Tongue (tissue), 1 donor: ENCODE measurements at regions not wholly inside any gene's neighbourhood (a gene's known extent, or its start where the extent isn't known, plus 50 kb on each side); places are given as distances from the start of the nearest gene placed in this dataset.
"Not testable (repeated sequence)": the region's sequence is repeated elsewhere in the genome, so short reads cannot be mapped to it uniquely, and the experiment has no call there.

Experiments used
- DNase-seq: peaks from one replicate; pipeline ENCODE4 v3.0.0-alpha.2; 2015

DNA sequence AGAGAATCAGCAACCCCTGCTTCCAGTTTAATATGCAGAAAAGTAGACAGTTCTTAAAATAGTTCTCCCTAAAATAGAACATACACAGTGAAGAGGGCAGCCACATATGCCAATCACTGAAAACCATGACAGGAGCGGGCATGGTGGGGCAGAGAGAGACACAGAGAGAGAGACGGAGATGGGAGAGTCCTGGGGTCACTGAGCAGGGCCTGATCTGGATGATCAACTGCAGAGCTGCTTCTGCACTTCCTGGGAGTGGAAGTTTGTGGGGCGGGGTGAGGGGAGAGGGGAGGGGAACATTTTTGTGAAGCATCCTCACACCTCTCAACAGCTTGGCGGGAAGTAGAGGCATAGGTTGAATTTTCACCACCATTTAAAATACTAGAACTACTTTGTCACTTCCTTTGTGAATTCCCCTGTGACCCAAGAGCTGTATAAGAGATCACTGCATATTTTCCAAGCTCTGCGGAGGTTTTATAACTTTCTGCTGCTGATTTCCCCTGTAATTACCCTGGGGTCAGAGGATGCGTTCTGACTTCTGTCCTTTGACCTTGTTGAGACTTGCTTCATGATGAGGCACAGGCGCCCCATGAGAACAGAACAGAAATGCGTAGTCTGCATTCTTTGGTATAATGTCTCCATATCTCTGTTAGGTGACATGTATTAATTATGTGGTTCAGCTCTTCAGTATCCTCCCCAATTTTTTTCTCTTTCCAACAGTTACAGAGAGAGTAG, 419.4 kb downstream of the BRD1 start:
- DNase-seq: no peak

DNA sequence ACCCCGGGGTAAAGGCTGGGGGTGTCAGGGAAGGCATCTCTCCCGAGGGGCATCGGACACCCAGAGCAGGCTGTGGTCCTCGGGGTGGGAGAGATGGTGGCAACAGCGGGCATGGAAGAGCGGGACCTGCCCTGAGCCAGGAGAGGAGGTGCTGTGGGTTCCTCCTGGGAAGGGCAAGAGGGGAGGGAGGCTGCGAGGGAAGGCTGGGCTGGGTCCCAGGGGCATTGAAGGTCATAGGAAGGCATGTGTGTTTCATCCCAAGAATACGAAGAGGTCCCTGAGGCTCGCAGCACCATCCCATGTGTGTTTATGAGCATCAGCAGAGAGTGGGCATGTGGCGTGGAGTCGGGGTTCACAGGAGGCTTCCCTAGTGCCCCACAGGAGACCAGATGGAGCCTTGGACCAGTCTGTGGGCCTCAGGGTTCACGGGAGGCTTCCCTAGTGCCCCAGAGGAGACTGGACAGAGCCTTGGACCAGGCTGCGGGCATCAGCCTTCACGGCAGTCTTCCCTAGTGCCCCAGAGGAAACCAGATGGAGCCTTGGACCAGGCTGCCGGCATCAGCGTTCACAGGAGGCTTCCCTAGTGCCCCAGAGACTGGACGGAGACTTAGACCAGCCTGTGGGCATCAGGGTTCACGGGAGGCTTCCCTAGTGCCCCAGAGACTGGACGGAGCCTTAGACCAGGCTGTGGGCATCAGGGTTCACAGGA, 420.6 kb downstream of the BRD1 start:
- DNase-seq: no peak

DNA sequence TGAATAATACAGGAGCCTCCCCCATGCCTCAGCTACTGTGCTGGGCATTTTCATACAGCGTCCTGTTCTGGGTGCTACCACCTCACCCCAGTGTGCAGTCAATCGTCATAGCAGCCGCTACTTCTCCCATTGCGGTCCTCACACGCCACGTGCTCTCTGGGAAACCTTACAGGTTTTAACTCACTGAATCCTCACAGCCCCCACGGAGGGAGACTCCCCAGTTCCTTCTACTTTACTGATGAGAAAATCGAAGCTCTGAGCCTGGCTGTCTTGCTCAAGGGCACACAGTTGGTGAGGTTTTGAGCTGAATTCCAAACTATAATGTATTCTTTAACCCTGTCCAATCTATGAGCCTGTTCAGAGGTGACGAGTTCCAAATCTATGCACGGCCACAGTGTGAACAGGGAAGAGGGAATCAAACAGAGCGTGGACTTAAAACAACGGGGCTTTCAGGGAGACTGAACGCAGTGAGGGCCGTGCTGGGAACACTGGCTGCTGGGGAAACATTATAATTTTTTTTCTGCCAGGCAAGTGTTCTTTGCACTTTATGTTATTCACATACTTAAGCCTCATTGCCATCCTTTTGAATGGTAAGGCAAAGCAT, 421.5 kb downstream of the BRD1 start:
- no peak for DNase-seq

DNA sequence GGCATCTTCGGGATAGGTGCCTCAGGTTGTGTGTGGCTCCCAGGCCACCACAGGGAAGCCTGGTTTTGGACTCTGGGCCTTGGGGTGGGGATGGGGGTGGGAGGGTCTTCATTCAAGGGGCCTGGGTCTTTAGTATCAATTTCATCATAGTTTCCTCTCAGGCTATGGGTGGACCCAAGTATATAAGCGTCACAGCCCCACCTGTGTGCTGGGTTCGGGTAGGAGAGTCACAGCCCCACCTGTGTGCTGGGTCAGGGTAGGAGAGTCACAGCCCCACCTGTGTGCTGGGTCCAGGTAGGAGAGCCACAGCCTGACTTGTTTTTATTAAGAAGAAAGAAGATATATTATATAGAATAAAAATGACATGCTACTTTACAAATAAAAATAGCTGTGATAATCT, 422.1 kb downstream of the BRD1 start:
- DNase-seq: no peak

DNA sequence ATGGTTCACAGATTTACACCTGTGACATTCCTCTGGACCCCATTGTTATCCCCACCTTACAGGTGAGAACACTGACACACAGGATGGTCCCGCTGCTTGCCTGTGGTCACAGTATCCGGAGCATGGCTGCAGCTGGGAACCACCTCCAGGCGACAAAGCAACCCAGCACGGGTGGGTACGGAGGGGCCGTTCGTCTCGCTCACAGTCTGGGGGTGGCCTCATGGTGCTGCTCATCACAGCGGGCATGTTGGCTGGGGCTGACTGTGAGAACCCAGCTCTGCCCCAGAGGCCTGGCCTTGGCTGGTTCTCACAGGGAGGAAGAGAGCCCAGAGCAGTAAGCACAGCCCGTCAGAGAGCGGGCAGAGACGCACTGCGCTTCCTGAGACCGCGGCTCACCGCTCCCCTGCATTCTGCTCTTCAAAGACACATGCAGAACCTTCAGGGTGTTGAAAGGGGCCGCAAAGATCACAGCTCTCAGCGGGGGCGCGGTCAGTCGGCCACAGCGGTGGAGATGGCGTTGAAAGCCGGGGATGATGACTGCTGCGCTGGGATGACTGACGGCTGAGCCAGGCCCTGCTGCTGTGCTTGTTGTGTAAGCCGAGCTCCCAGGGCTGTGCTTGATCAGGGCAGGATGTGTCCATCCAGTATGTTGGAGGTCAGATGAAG, 423.0 kb downstream of the BRD1 start:
- no peak for DNase-seq

DNA sequence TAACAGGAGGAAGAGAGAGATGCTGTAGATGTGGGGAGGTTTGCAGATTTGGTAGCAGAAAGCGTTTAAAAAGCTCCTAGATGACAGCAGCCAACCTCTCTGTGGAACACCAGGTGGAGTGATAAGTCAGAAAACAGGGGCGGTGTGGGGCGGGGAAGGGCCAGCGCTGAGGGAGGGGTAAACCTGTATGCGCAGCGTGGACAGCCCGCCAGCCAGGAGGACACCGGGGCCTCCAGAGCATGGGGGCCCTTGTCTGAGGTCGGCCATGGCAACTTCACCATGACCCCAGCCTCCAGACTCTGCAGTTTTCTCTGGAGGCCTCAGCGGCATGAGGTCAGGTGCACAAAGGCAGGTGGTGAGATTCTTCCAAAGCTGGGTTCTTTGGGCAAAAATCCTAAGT, 423.7 kb downstream of the BRD1 start:
- no peak for DNase-seq

GRCh38 chr22:49403102-49403501, 424.6 kb downstream of the BRD1 start:
- DNase-seq: no peak

- no peak for DNase-seq
These were observed 425.5 kb downstream of the BRD1 start for GRCh38 chr22:49402169-49402568.

GRCh38 chr22:49400941-49401598, 426.6 kb downstream of the BRD1 start:
- DNase-seq: no peak

DNA sequence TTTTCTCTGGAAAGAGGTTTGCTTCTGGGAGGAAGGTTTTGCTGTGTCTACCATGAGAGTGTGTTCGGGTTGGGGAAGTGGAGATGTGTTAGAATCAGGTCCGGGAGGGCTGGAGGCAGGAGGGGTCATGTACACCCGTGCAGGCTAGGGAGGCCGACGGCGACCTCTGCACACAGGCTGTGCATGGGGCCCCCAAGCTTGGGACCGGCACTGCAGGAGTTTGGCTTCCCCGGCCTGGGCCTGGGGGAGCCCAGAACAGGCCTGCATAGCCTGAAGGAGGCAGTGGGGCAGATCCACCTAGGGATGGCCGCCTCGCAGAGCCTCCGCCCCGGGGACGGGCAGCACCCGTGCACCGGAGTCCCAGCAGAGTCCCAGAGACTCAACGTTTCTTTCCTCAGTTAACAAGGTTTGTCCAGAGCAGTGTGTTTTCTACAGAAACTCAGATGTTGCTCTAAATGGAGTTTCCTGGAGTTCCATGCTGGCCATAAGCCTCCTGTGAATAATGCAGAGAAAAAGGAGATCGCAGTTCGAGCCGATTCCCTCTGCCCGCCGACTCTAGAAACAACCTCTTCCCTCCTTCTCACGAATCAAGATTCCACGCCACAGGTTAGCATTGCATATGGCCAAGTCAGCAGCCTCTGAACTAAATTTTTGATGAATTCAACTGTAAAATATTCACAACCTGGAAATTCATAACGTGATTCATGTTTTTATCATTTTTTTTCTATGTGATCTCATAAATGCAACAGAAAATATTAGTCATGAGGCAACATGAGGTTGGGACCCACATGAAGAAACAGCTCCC, 427.3 kb downstream of the BRD1 start:
- no peak for DNase-seq

GRCh38 chr22:49398646-49399045, 429.0 kb downstream of the BRD1 start:
- no peak for DNase-seq

- no peak for DNase-seq
These were observed 429.6 kb downstream of the BRD1 start for GRCh38 chr22:49398115-49398514.

- DNase-seq: no peak
These were observed 430.9 kb downstream of the BRD1 start for GRCh38 chr22:49396817-49397216.

GRCh38 chr22:49395617-49396016, 432.1 kb downstream of the BRD1 start:
- DNase-seq: no peak

- not testable (repeated sequence) for DNase-seq
These were observed 432.6 kb downstream of the BRD1 start for GRCh38 chr22:49395062-49395461.

- DNase-seq: no peak
These were observed 433.4 kb downstream of the BRD1 start for GRCh38 chr22:49394116-49394785.

- DNase-seq: no peak
These were observed 434.1 kb downstream of the BRD1 start for GRCh38 chr22:49393526-49393925.

- no peak for DNase-seq
These were observed 434.7 kb downstream of the BRD1 start for GRCh38 chr22:49392841-49393510.

DNA sequence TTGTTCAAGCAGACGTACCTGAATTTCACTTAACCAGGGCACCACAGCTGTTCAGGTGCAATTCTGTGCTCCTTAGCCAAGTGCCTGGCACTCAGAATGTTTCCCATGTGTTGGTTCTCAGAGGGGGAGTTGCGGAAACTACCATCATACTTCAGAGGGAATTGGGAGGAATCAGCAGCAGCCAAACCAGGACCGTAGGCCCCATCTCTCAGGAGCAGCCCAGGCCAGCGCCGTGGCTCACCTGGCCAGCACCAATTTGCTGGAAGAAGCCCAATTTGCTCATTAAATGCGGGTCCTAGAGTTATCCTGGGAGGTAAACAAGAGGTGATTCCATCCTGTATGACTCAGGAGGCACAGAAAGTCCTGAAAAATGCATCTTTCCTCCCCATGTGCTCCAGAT, 435.4 kb downstream of the BRD1 start:
- no peak for DNase-seq

DNA sequence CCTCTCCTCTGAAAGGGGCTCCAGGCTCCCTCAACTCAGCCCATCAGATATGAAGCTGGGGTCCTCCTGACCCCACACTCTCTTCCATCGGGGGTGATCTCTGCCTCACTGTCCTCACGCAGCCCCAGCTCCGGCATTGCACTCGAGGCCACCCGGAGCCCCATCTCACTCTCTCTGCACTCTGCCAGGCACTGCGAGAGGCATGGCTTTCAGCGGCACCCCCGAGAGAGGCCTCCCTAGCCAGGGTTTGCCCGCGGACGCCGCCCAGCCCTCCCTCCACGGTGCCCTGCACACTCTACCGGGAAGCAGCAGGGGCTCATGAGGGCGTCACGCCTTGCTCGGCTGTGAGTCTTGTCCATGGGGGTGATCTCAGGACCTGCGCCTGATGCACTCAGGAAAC, 436.2 kb downstream of the BRD1 start:
- DNase-seq: no peak

DNA sequence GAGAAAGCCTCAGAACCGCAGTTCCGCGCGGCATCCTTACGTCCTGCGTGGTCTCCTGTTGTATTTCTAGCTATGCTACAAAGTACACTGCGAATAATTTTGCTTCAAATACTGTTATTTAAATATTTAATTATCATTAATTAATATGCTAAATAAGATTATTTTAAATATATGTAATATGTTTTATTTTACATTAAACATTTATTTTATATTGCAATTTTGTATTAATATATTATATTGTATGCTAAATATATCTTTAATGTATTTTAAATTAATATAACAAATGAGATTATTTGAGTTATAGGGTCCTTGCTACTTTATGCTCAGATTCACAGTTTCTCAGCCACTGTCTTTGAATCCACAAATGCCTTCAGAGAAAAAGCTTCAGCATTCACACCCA, 436.7 kb downstream of the BRD1 start:
- DNase-seq: no peak
